ENCODE measurements at regions not wholly inside any gene's neighbourhood (a gene's known extent, or its start where the extent isn't known, plus 50 kb on each side); places are given as distances from the start of the nearest gene placed in this dataset.

DNA sequence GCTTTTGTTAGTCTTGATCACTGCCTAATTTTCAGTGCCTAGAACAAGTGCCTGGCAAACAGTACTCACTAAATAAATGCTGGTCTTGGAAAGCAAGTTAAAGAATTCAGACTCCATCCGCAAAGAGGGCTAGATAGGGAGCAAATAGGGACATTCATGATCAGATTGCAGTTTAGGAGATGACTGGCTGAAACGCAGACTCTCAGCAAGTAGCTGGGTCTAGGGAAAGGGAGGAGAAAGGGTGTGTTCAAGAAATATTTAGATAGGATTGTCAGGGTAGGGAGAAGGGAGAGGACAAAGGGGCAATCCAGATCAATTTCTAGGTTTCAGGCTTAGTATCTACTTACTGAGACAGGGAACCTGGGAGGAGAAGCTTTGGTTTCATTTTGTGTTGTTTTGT, 108.4 kb downstream of the ESM1 start:
- Histone ChIP-seq H3K4me1 (ENCODE audit: low read depth) (no peaks in the 10 kb centered on the region), H3K9me3 (ENCODE audit: low read depth) (no peaks in the 10 kb centered on the region), H3K27ac (no peak overlapping the region), H3K36me3 (no peaks in the 10 kb centered on the region), H3K4me3 (no peak overlapping the region), H3K27me3 (no peaks in the 10 kb centered on the region)
- TF ChIP-seq CTCF (IDR thresholded peaks at IDR 0.05; ENCODE audit: low read depth, low read length) = no peak
- no peak for DNase-seq (ENCODE audit: low read depth in 1 of 2, low spot score in 1 of 2)

GRCh38 chr5:54876556-54876955, 108.8 kb downstream of the ESM1 start:
- H3K27me3 ChIP-seq = no peaks in the 10 kb centered on the region
- no peak overlapping the region for H3K4me3 ChIP-seq
- no peak for TF ChIP-seq CTCF (IDR thresholded peaks at IDR 0.05; ENCODE audit: low read depth, low read length)
- no peak overlapping the region for H3K27ac ChIP-seq
- H3K36me3 ChIP-seq = no peaks in the 10 kb centered on the region
- no peaks in the 10 kb centered on the region for H3K4me1 ChIP-seq (ENCODE audit: low read depth)
- no peaks in the 10 kb centered on the region for H3K9me3 ChIP-seq (ENCODE audit: low read depth)
- no peak for DNase-seq (ENCODE audit: low read depth in 1 of 2, low spot score in 1 of 2)

DNA sequence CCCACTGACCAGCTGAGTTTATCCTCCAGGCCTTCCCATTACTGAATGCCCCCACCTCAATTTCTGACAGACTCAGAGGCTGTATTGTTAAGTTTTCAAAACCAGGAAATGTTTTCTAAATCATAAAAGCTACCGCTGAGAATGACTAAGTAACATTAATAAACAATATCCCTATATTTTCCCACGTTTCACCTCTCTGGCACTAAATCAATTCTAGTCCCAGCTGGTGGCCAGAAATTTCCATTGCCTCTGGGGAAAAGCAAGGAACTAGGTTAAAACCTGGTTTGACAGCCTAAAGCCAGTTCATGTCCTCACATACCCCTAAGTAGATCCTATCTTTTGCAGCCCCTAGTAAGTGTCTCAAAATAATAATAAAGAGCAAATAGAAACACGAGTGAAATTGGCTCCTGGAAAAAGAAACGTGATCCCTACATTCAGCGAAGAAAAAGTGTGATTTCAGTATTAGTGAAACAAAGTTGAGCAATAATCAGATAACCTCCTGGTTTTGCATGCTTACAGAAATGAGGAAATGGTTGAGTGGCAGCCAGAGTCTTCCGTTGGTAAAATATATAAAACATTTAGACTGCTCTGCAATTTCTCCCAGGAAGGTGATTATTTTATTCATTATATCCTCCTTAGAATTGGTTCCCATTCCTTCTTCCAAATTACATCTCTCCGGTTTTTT, 110.9 kb downstream of the ESM1 start:
- Histone ChIP-seq H3K27me3 (no peaks in the 10 kb centered on the region), H3K4me1 (ENCODE audit: low read depth) (no peaks in the 10 kb centered on the region), H3K9me3 (ENCODE audit: low read depth) (no peaks in the 10 kb centered on the region), H3K36me3 (no peaks in the 10 kb centered on the region), H3K4me3 (no peak overlapping the region), H3K27ac (no peak overlapping the region)
- peak in 1 of 2 donors; percentile 84 for DNase-seq (ENCODE audit: low read depth in 1 of 2, low spot score in 1 of 2)
- TF ChIP-seq CTCF (IDR thresholded peaks at IDR 0.05; ENCODE audit: low read depth, low read length) = no peak

DNA sequence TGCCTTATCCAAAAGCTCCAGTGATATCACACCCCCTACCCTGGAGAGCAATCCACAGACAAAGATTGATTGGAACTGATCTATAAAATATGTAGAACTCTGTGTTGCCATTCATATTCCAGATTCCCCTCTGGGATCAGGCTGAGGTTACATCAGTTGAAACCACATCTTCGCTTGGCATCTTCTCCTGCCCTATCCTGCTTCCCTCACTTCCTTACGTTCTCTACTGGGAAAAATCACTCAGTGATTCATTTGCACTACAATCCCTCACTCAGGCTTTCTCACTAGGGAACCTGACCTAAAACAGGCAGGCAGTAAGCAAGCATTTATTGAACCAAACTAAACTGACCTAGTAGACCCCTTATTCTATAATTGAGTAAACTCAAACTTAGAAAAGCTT, 111.7 kb downstream of the ESM1 start:
- peak in 1 of 2 donors; percentile 65 for DNase-seq (ENCODE audit: low read depth in 1 of 2, low spot score in 1 of 2)
- Histone ChIP-seq H3K9me3 (ENCODE audit: low read depth) (no peaks in the 10 kb centered on the region), H3K27ac (no peak overlapping the region), H3K27me3 (no peaks in the 10 kb centered on the region), H3K4me1 (ENCODE audit: low read depth) (no peaks in the 10 kb centered on the region), H3K4me3 (no peak overlapping the region), H3K36me3 (no peaks in the 10 kb centered on the region)
- no peak for TF ChIP-seq CTCF (IDR thresholded peaks at IDR 0.05; ENCODE audit: low read depth, low read length)

- DNase-seq (ENCODE audit: low read depth in 1 of 2, low spot score in 1 of 2) = no peak
- H3K27ac ChIP-seq = no peak overlapping the region
- no peak for TF ChIP-seq CTCF (IDR thresholded peaks at IDR 0.05; ENCODE audit: low read depth, low read length)
- H3K4me3 ChIP-seq = no peak overlapping the region
- no peaks in the 10 kb centered on the region for H3K36me3 ChIP-seq
- H3K4me1 ChIP-seq (ENCODE audit: low read depth) = no peaks in the 10 kb centered on the region
- no peaks in the 10 kb centered on the region for H3K27me3 ChIP-seq
- no peaks in the 10 kb centered on the region for H3K9me3 ChIP-seq (ENCODE audit: low read depth)
Measured at GRCh38 chr5:54872810-54873209, 112.6 kb downstream of the ESM1 start.

All from cardiac muscle cell (in vitro differentiated cells and primary cell).